ENCODE measurements at regions not wholly inside any gene's neighbourhood (a gene's known extent, or its start where the extent isn't known, plus 50 kb on each side); places are given as distances from the start of the nearest gene placed in this dataset.

DNA sequence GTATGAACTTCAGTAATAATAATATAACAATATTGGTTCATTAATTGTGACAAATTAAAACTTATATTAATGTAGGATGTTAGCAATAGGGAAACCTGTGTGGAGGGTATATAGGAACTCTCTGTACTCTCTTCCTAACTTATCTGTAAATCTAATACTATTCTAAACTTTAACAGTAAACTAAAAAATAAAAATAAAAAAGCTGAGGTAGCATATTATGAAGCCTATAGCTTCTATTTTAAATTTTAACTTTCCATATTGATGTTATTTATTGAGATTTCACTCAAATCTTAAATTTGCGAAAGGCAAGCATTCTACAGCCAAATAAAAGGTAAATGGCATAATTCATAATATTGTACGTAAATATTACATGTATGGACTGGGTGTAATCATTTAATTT is 326.4 kb downstream of the MEI4 start:
- no peaks in the 10 kb centered on the region for H3F3A ChIP-seq (ENCODE audit: insufficient read depth, low read length)
- H3K4me2 ChIP-seq (ENCODE audit: low read length), result no peak overlapping the region
- no peaks in the 10 kb centered on the region for H3K9me2 ChIP-seq (ENCODE audit: low read depth, low read length)
- H3K9me3 ChIP-seq (ENCODE audit: low read length), result no peaks in the 10 kb centered on the region
- H3K79me2 ChIP-seq (ENCODE audit: insufficient read depth, low read length), result no peaks in the 10 kb centered on the region
- H3K4me1 ChIP-seq (ENCODE audit: insufficient read depth, low read length, severe bottlenecking), result no peaks in the 10 kb centered on the region
- H3K36me3 ChIP-seq (ENCODE audit: insufficient read depth, low read length), result no peaks in the 10 kb centered on the region
- no peak overlapping the region for H2AFZ ChIP-seq (ENCODE audit: low read length)
- TF ChIP-seq EZH2 (IDR thresholded peaks at IDR 0.05; ENCODE audit: borderline replicate concordance, low read length), result no peak
- TF ChIP-seq, protein P1, sequence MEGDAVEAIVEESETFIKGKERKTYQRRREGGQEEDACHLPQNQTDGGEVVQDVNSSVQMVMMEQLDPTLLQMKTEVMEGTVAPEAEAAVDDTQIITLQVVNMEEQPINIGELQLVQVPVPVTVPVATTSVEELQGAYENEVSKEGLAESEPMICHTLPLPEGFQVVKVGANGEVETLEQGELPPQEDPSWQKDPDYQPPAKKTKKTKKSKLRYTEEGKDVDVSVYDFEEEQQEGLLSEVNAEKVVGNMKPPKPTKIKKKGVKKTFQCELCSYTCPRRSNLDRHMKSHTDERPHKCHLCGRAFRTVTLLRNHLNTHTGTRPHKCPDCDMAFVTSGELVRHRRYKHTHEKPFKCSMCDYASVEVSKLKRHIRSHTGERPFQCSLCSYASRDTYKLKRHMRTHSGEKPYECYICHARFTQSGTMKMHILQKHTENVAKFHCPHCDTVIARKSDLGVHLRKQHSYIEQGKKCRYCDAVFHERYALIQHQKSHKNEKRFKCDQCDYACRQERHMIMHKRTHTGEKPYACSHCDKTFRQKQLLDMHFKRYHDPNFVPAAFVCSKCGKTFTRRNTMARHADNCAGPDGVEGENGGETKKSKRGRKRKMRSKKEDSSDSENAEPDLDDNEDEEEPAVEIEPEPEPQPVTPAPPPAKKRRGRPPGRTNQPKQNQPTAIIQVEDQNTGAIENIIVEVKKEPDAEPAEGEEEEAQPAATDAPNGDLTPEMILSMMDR (IDR thresholded peaks at IDR 0.05; ENCODE audit: low read length), result no peak
- no peak overlapping the region for H3K27ac ChIP-seq (ENCODE audit: low read depth, low read length, poor library complexity, severe bottlenecking)
- no peaks in the 10 kb centered on the region for H3K27me3 ChIP-seq (ENCODE audit: insufficient read depth, low read length)
- no peaks in the 10 kb centered on the region for H4K20me1 ChIP-seq (ENCODE audit: insufficient read depth, low read length)
- H3K4me3 ChIP-seq (ENCODE audit: low read depth, low read length, poor library complexity, severe bottlenecking), result no peak overlapping the region
- no peak overlapping the region for H3K9ac ChIP-seq (ENCODE audit: low read length)

GRCh38 chr6:77986380-77987034 is 333.7 kb downstream of the MEI4 start:
- Histone ChIP-seq H3K4me3 (ENCODE audit: low read depth, low read length, poor library complexity, severe bottlenecking) (no peak overlapping the region), H3K9me3 (ENCODE audit: low read length) (no peaks in the 10 kb centered on the region), H3F3A (ENCODE audit: insufficient read depth, low read length) (no peaks in the 10 kb centered on the region), H3K4me1 (ENCODE audit: insufficient read depth, low read length, severe bottlenecking) (no peaks in the 10 kb centered on the region), H3K4me2 (ENCODE audit: low read length) (no peak overlapping the region), H3K27ac (ENCODE audit: low read depth, low read length, poor library complexity, severe bottlenecking) (no peak overlapping the region), H3K27me3 (ENCODE audit: insufficient read depth, low read length) (no peaks in the 10 kb centered on the region), H3K9ac (ENCODE audit: low read length) (no peak overlapping the region), H3K79me2 (ENCODE audit: insufficient read depth, low read length) (no peaks in the 10 kb centered on the region), H4K20me1 (ENCODE audit: insufficient read depth, low read length) (no peaks in the 10 kb centered on the region), H3K36me3 (ENCODE audit: insufficient read depth, low read length) (no peaks in the 10 kb centered on the region), H2AFZ (ENCODE audit: low read length) (no peak overlapping the region), H3K9me2 (ENCODE audit: low read depth, low read length) (no peaks in the 10 kb centered on the region)
- TF ChIP-seq EZH2 (IDR thresholded peaks at IDR 0.05; ENCODE audit: borderline replicate concordance, low read length), result no peak
- TF ChIP-seq, protein P1 (IDR thresholded peaks at IDR 0.05; ENCODE audit: low read length), result no peak

GRCh38 chr6:77987035-77987384 is 334.2 kb downstream of the MEI4 start:
- Histone ChIP-seq H3K4me2 (ENCODE audit: low read length) (no peak overlapping the region), H3K9ac (ENCODE audit: low read length) (no peak overlapping the region), H3K4me3 (ENCODE audit: low read depth, low read length, poor library complexity, severe bottlenecking) (no peak overlapping the region), H3K9me3 (ENCODE audit: low read length) (no peaks in the 10 kb centered on the region), H3K36me3 (ENCODE audit: insufficient read depth, low read length) (no peaks in the 10 kb centered on the region), H3K27me3 (ENCODE audit: insufficient read depth, low read length) (no peaks in the 10 kb centered on the region), H3K9me2 (ENCODE audit: low read depth, low read length) (no peaks in the 10 kb centered on the region), H3F3A (ENCODE audit: insufficient read depth, low read length) (no peaks in the 10 kb centered on the region), H3K79me2 (ENCODE audit: insufficient read depth, low read length) (no peaks in the 10 kb centered on the region), H3K27ac (ENCODE audit: low read depth, low read length, poor library complexity, severe bottlenecking) (no peak overlapping the region), H4K20me1 (ENCODE audit: insufficient read depth, low read length) (no peaks in the 10 kb centered on the region), H3K4me1 (ENCODE audit: insufficient read depth, low read length, severe bottlenecking) (no peaks in the 10 kb centered on the region), H2AFZ (ENCODE audit: low read length) (no peak overlapping the region)
- TF ChIP-seq, protein P1 (IDR thresholded peaks at IDR 0.05; ENCODE audit: low read length), result no peak
- TF ChIP-seq EZH2 (IDR thresholded peaks at IDR 0.05; ENCODE audit: borderline replicate concordance, low read length), result no peak

Data from OCI-LY1 (cell line).